GM23338 (cell line): ENCODE measurements at regions not wholly inside any gene's neighbourhood (a gene's known extent, or its start where the extent isn't known, plus 50 kb on each side); places are given as distances from the start of the nearest gene placed in this dataset.

Experiments
- ATAC-seq: fragments of 200-7000 bp; cut with Tn5 transposase; 3 replicates; pipeline ENCODE4 v1.9.1; 2020
- DNase-seq: peaks from one replicate; pipeline ENCODE4 v3.0.0-alpha.2; 2015; ENCODE audit warnings: low spot score
- H2AFZ ChIP-seq: fragments of 200-600 bp; sonication (generic); 2 replicates; pipeline ENCODE4 v1.8.0; 2016; ENCODE audit warnings: antibody characterized with exemption, mild to moderate bottlenecking, moderate library complexity
- H3F3A ChIP-seq: fragments of 200-600 bp; sonication (generic); replicated peaks from 2 replicates; pipeline ENCODE4 v1.8.0; 2017; ENCODE audit warnings: antibody characterized with exemption, mixed run types, low read depth
- H3K27ac ChIP-seq: fragments of 200-600 bp; sonication (generic); 2 replicates; pipeline ENCODE4 v1.6.1; 2016; ENCODE audit warnings: low read depth
- H3K27me3 ChIP-seq: fragments of 200-600 bp; sonication (generic); 2 replicates; pipeline ENCODE4 v1.8.0; 2016; ENCODE audit warnings: mild to moderate bottlenecking, mixed run types, moderate library complexity; ENCODE audit not compliant: insufficient read depth
- H3K36me3 ChIP-seq: fragments of 200-600 bp; sonication (generic); 2 replicates; pipeline ENCODE4 v1.8.0; 2016; ENCODE audit warnings: mild to moderate bottlenecking; ENCODE audit not compliant: insufficient read depth
- H3K4me1 ChIP-seq: fragments of 200-600 bp; sonication (generic); 2 replicates; pipeline ENCODE4 v1.8.0; 2016; ENCODE audit warnings: mild to moderate bottlenecking, moderate library complexity; ENCODE audit not compliant: insufficient read depth
- H3K4me2 ChIP-seq: fragments of 200-600 bp; sonication (generic); 2 replicates; pipeline ENCODE4 v1.7.1; 2017; ENCODE audit warnings: mixed run types
- H3K4me3 ChIP-seq: fragments of 200-600 bp; sonication (generic); 2 replicates; pipeline ENCODE4 v1.6.1; 2016; ENCODE audit warnings: mixed run types
- H3K79me2 ChIP-seq: fragments of 200-600 bp; sonication (generic); replicated peaks from 2 replicates; pipeline ENCODE4 v1.8.0; 2017; ENCODE audit warnings: mild to moderate bottlenecking; ENCODE audit not compliant: insufficient read depth
- H3K9me2 ChIP-seq: fragments of 200-600 bp; sonication (generic); 2 replicates; pipeline ENCODE4 v1.8.0; 2017; ENCODE audit not compliant: insufficient read depth
- H4K20me1 ChIP-seq: fragments of 200-600 bp; sonication (generic); replicated peaks from 2 replicates; pipeline ENCODE4 v1.8.0; 2017; ENCODE audit warnings: mild to moderate bottlenecking; ENCODE audit not compliant: insufficient read depth
- H3K27ac Mint-ChIP-seq: 2 replicates; pipeline ENCODE4 v1.8.0; 2020; ENCODE audit warnings: inconsistent platforms, mild to moderate bottlenecking, moderate library complexity, mixed read lengths
- H3K27me3 Mint-ChIP-seq: 3 replicates; pipeline ENCODE4 v1.8.0; 2022; ENCODE audit warnings: low read depth, mild to moderate bottlenecking, moderate library complexity, mixed read lengths, inconsistent platforms; ENCODE audit not compliant: insufficient read depth, poor library complexity
- H3K36me3 Mint-ChIP-seq: 3 replicates; pipeline ENCODE4 v1.8.0; 2021; ENCODE audit warnings: low read depth, mild to moderate bottlenecking, inconsistent platforms, moderate library complexity, mixed read lengths
- H3K4me1 Mint-ChIP-seq: 3 replicates; pipeline ENCODE4 v1.8.0; 2020; ENCODE audit warnings: mild to moderate bottlenecking, inconsistent platforms, mixed read lengths
- H3K4me3 Mint-ChIP-seq: 3 replicates; pipeline ENCODE4 v1.8.0; 2021; ENCODE audit warnings: moderate library complexity, mild to moderate bottlenecking, inconsistent platforms, mixed read lengths
- H3K9me3 Mint-ChIP-seq: 3 replicates; pipeline ENCODE4 v1.8.0; 2020; ENCODE audit warnings: moderate library complexity, mild to moderate bottlenecking, inconsistent platforms, mixed read lengths
- CREB1 ChIP-seq: fragments of 250-450 bp; sonication (Bioruptor Pico); IDR thresholded peaks from 2 replicates; pipeline ENCODE4 v1.5.0; 2020; ENCODE audit warnings: low read depth, mild to moderate bottlenecking, moderate library complexity
- EZH2 ChIP-seq: fragments of 200-600 bp; sonication (generic); IDR thresholded peaks from one replicate; pipeline ENCODE4 v1.8.0; 2017; ENCODE audit warnings: antibody characterized with exemption, mild to moderate bottlenecking, low read depth; ENCODE audit not compliant: unreplicated experiment
- EZH2phosphoT487 ChIP-seq: fragments of 200-600 bp; sonication (generic); IDR thresholded peaks from one replicate; pipeline ENCODE4 v1.8.1; 2018; ENCODE audit warnings: antibody characterized with exemption; ENCODE audit not compliant: unreplicated experiment
- JUNB ChIP-seq: IDR thresholded peaks from one replicate; pipeline ENCODE4 v1.6.1; 2016; ENCODE audit warnings: antibody characterized with exemption; ENCODE audit not compliant: unreplicated experiment
- POLR2AphosphoS5 ChIP-seq: IDR thresholded peaks from 2 replicates; pipeline ENCODE4 v1.6.1; 2016; ENCODE audit warnings: antibody characterized with exemption, low read depth
- ZNF331 ChIP-seq: fragments of 250-450 bp; sonication (Bioruptor Pico); IDR thresholded peaks from 2 replicates; pipeline ENCODE4 v1.5.0; 2020; ENCODE audit warnings: low read depth, mild to moderate bottlenecking, moderate library complexity
- TF ChIP-seq, protein P1 (sequence below): IDR thresholded peaks from 2 replicates; pipeline ENCODE4 v1.6.1; 2016; ENCODE audit warnings: antibody characterized with exemption
- TF ChIP-seq, protein P2 (sequence below), 2 experiments: fragments of 200-600 bp in 1 of 2; sonication (generic) in 1 of 2; conservative IDR thresholded peaks; 2 replicates each; pipeline versions ENCODE4 v1.5.1 to v1.6.1; 2016 to 2017; ENCODE audit warnings: antibody characterized with exemption in 2 of 2, low read depth in 2 of 2, mild to moderate bottlenecking in 2 of 2, moderate library complexity in 1 of 2
- TF ChIP-seq, protein P3 (sequence below): IDR thresholded peaks from one replicate; pipeline ENCODE4 v1.6.1; 2018; ENCODE audit warnings: antibody characterized with exemption; ENCODE audit not compliant: unreplicated experiment

DNA sequence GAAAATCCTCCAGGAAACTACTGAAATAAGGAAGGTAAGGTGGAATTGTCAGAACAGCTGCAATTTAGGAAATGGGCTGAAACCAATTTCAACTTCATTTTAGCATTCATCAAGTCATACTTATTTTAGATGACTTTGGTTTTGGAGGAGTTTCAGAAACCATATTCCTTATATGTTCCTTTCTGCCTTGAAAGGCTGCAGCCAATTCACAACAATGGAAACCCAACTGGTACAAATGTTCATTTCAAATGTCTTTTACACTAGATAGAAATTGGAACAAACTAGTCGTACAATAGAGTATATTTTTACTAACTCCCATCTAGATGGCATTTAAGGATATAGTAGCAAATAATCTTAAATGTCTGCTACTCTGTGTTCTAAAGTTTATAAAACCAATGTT lies 82.6 kb upstream of the ANKH start:
- no peak overlapping the region for H3K27ac ChIP-seq
- peaks cover 19% of the 10 kb centered on the region for H3K4me1 ChIP-seq
- Mint-ChIP-seq H3K4me3 (no peak overlapping the region), H3K27ac (no peak overlapping the region), H3K27me3 (peaks cover 6% of the 10 kb centered on the region), H3K9me3 (no peaks in the 10 kb centered on the region), H3K4me1 (peaks cover 16% of the 10 kb centered on the region), H3K36me3 (no peaks in the 10 kb centered on the region)
- H3K4me3 ChIP-seq = no peak overlapping the region
- no peaks in the 10 kb centered on the region for H3K36me3 ChIP-seq
- TF ChIP-seq ZNF331 (CRISPR knock-in tag) (no peak), CREB1 (no peak)
- TF ChIP-seq, protein P1, sequence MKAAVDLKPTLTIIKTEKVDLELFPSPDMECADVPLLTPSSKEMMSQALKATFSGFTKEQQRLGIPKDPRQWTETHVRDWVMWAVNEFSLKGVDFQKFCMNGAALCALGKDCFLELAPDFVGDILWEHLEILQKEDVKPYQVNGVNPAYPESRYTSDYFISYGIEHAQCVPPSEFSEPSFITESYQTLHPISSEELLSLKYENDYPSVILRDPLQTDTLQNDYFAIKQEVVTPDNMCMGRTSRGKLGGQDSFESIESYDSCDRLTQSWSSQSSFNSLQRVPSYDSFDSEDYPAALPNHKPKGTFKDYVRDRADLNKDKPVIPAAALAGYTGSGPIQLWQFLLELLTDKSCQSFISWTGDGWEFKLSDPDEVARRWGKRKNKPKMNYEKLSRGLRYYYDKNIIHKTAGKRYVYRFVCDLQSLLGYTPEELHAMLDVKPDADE = no peak
- H3K27me3 ChIP-seq = no peaks in the 10 kb centered on the region
- no peak overlapping the region for H2AFZ ChIP-seq
- H4K20me1 ChIP-seq = no peaks in the 10 kb centered on the region
- no peak overlapping the region for H3K4me2 ChIP-seq
- DNase-seq = no peak
- H3F3A ChIP-seq = no peaks in the 10 kb centered on the region
- ATAC-seq = no peak
- no peaks in the 10 kb centered on the region for H3K79me2 ChIP-seq
- no peaks in the 10 kb centered on the region for H3K9me2 ChIP-seq

DNA sequence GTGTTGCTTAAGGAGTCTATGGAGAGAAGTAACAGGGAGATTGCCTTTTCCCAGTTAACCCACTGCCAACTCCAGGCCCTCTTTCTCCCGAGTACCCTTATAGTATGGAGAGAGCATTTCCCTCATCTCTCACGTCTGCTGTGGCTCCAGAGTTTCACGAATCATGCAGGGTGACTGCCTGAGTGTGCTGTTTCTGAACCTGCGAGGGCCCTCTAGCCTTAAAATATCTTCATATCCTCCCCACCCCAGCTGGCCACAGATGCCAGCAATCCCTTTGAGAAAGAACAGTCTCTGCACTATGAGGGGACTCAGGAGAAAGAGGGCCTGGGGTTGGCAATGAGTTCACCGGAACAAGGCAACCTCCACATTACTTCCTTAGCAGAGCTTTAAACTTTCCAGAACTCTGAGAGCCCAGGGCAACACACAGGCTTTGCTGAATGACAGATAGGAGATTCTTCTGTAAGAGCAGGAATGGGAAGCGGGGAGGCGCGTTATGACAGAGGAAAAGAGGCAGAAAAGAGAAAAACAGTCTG lies 81.6 kb upstream of the ANKH start:
- Histone ChIP-seq H3K27ac (no peak overlapping the region), H3K9me2 (no peaks in the 10 kb centered on the region), H3K36me3 (no peaks in the 10 kb centered on the region), H3K4me2 (no peak overlapping the region), H3K79me2 (no peaks in the 10 kb centered on the region), H3K27me3 (no peaks in the 10 kb centered on the region), H3K4me1 (peaks cover 19% of the 10 kb centered on the region), H2AFZ (peak overlapping the region; percentile 53; the same call in 1 of the 2 replicates), H3K4me3 (no peak overlapping the region), H3F3A (no peaks in the 10 kb centered on the region), H4K20me1 (no peaks in the 10 kb centered on the region)
- no peak overlapping the region for H3K27ac Mint-ChIP-seq
- H3K36me3 Mint-ChIP-seq = no peaks in the 10 kb centered on the region
- DNase-seq (no peak), ATAC-seq (no peak)
- peaks cover 16% of the 10 kb centered on the region for H3K4me1 Mint-ChIP-seq
- no peaks in the 10 kb centered on the region for H3K9me3 Mint-ChIP-seq
- no peak overlapping the region for H3K4me3 Mint-ChIP-seq
- peaks cover 9% of the 10 kb centered on the region for H3K27me3 Mint-ChIP-seq
- TF ChIP-seq EZH2phosphoT487 = no peak
- TF ChIP-seq, protein P2, sequence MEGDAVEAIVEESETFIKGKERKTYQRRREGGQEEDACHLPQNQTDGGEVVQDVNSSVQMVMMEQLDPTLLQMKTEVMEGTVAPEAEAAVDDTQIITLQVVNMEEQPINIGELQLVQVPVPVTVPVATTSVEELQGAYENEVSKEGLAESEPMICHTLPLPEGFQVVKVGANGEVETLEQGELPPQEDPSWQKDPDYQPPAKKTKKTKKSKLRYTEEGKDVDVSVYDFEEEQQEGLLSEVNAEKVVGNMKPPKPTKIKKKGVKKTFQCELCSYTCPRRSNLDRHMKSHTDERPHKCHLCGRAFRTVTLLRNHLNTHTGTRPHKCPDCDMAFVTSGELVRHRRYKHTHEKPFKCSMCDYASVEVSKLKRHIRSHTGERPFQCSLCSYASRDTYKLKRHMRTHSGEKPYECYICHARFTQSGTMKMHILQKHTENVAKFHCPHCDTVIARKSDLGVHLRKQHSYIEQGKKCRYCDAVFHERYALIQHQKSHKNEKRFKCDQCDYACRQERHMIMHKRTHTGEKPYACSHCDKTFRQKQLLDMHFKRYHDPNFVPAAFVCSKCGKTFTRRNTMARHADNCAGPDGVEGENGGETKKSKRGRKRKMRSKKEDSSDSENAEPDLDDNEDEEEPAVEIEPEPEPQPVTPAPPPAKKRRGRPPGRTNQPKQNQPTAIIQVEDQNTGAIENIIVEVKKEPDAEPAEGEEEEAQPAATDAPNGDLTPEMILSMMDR (conservative IDR thresholded peaks at IDR 0.05; ENCODE audit: low read depth in 2 of 2) = no peak
- TF ChIP-seq EZH2 = no peak
- TF ChIP-seq, protein P3, sequence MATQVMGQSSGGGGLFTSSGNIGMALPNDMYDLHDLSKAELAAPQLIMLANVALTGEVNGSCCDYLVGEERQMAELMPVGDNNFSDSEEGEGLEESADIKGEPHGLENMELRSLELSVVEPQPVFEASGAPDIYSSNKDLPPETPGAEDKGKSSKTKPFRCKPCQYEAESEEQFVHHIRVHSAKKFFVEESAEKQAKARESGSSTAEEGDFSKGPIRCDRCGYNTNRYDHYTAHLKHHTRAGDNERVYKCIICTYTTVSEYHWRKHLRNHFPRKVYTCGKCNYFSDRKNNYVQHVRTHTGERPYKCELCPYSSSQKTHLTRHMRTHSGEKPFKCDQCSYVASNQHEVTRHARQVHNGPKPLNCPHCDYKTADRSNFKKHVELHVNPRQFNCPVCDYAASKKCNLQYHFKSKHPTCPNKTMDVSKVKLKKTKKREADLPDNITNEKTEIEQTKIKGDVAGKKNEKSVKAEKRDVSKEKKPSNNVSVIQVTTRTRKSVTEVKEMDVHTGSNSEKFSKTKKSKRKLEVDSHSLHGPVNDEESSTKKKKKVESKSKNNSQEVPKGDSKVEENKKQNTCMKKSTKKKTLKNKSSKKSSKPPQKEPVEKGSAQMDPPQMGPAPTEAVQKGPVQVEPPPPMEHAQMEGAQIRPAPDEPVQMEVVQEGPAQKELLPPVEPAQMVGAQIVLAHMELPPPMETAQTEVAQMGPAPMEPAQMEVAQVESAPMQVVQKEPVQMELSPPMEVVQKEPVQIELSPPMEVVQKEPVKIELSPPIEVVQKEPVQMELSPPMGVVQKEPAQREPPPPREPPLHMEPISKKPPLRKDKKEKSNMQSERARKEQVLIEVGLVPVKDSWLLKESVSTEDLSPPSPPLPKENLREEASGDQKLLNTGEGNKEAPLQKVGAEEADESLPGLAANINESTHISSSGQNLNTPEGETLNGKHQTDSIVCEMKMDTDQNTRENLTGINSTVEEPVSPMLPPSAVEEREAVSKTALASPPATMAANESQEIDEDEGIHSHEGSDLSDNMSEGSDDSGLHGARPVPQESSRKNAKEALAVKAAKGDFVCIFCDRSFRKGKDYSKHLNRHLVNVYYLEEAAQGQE = no peak
- TF ChIP-seq ZNF331 (CRISPR knock-in tag) = no peak
- TF ChIP-seq POLR2AphosphoS5 = no peak
- no peak for TF ChIP-seq JUNB
